Stimulated activated memory B cell treated with anti-CD40 and anti-IgM and Interleukin-4, amounts not matched to agents 10 μg/mL and 1 μg/mL and 100 μg/mL, for 72 hours (primary cell): ENCODE measurements at regions not wholly inside any gene's neighbourhood (a gene's known extent, or its start where the extent isn't known, plus 50 kb on each side); places are given as distances from the start of the nearest gene placed in this dataset.

Experiments used
- ATAC-seq: fragments of 150-1000 bp; cut with Tn5 transposase; 2 replicates; pipeline ENCODE4 v1.10.0; 2021
- H3K27ac Mint-ChIP-seq: one replicate; pipeline ENCODE4 v1.8.0; 2022; ENCODE audit warnings: mild to moderate bottlenecking, mixed read lengths
- H3K27me3 Mint-ChIP-seq: one replicate; pipeline ENCODE4 v1.8.0; 2022; ENCODE audit warnings: mixed read lengths
- H3K36me3 Mint-ChIP-seq: one replicate; pipeline ENCODE4 v1.8.0; 2022; ENCODE audit warnings: mixed read lengths
- H3K4me1 Mint-ChIP-seq: one replicate; pipeline ENCODE4 v1.8.0; 2022; ENCODE audit warnings: mixed read lengths
- H3K4me3 Mint-ChIP-seq: one replicate; pipeline ENCODE4 v1.8.0; 2022; ENCODE audit warnings: mild to moderate bottlenecking, moderate library complexity, mixed read lengths
- H3K9me3 Mint-ChIP-seq: one replicate; pipeline ENCODE4 v1.8.0; 2022; ENCODE audit warnings: mixed read lengths

DNA sequence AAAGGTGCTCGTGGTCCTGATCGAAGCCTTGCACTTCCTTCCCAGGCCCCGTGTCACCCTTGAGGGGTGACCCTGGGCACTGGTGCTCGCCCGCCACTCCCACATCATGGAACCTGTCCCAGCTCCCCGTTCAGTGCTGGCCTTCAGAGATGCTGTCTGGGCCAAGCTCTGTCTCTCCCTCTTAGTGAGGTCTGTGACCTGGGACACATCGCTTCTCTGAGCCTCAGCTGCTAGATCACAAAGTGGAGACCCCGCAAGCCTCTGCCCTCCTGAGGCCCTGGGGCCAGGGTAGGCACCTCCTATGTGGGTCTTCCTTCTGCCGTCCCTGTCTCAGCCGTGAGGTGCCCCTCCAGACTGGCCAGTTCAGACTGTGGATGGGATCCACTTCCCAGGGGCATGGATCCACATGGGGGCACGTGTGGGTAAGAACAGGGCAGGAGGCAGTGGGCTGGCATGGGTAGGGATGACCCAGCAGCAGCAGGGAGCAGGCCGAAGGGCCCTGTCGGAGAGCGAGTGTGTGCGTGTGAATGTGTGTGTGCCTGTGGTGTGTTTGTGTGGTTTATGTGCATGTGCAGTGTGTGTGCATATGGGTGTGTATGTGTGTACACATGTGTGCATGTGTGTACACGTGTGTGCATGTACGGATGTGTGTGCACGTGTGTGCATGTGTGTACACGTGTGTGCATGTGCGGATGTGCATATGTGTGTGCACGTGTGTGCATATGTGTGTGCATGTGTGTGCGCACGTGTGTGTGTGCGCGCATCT is 1073.7 kb downstream of the BRD1 start:
- Mint-ChIP-seq H3K4me3 (no peak overlapping the region), H3K4me1 (no peaks in the 10 kb centered on the region), H3K27me3 (peaks cover 21% of the 10 kb centered on the region), H3K36me3 (no peaks in the 10 kb centered on the region), H3K27ac (no peak overlapping the region), H3K9me3 (no peaks in the 10 kb centered on the region)
- ATAC-seq: no peak

DNA sequence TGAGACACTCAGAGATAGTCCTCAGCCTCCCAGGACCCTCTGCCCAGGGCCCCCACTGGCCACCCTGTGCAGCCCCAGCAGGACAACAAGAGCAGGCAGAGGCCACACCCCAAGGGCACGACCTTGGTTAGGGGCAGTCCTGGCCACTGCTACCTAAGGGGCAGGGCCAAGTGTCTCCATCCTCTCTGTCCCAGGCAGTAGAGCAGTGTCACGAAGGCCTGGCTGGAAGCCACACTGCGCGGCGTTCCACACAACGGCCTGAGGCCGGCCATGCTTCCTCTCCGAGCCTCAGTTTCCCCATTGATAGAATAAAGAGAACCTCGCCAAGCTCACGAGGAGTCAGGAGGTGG is 1074.3 kb downstream of the BRD1 start:
- H3K36me3 Mint-ChIP-seq: no peaks in the 10 kb centered on the region
- no peaks in the 10 kb centered on the region for H3K9me3 Mint-ChIP-seq
- peaks cover 21% of the 10 kb centered on the region for H3K27me3 Mint-ChIP-seq
- no peak for ATAC-seq
- no peak overlapping the region for H3K4me3 Mint-ChIP-seq
- no peak overlapping the region for H3K27ac Mint-ChIP-seq
- no peaks in the 10 kb centered on the region for H3K4me1 Mint-ChIP-seq

DNA sequence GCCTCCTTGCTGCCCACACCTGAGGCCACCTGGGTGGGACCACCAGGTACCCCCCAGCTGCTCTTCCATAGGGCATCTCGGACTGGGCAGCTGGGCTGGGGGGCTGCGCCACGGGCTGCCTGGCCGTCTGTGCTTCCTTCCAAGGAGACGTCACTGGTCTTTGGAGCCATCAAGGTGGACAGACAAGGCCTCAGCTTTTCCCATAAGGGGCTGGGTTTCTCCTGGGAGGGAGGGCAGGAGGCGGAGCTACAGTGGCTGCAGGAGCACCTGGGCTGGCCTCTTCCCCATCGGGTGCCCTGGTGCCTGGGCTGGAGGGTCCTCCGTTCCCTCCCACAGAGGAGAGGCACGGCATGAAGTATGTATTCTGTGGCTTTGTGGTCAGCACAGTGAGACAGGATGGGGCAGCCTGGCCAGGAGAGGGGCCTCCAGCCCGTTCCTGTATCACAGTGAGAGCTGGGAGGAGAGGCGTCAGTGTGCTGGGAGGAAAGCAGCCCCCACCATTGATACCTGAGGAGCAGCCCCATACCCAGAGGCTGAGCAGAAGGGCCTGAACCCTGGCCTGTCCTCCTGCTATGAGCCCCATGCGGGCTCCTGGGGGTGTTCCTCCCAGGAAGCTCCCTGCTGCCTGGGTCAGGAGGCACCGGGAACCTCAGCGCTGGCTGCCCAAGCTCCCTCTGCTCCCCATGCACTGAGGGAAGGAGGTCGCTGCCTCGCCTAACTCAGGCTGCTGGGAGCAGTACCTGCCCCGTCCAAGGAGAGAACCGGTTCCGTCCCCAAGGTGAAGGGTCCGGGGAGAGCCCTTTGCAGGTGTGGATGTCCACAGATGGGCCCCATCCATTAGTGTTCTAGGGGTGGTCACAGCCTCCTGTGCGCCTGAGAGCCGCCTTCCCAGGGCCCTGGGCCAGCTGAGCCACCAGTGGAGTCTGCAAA is 1075.0 kb downstream of the BRD1 start:
- H3K27ac Mint-ChIP-seq: no peak overlapping the region
- no peaks in the 10 kb centered on the region for H3K4me1 Mint-ChIP-seq
- no peaks in the 10 kb centered on the region for H3K9me3 Mint-ChIP-seq
- H3K4me3 Mint-ChIP-seq: no peak overlapping the region
- H3K27me3 Mint-ChIP-seq: peaks cover 21% of the 10 kb centered on the region
- no peak for ATAC-seq
- H3K36me3 Mint-ChIP-seq: no peaks in the 10 kb centered on the region

DNA sequence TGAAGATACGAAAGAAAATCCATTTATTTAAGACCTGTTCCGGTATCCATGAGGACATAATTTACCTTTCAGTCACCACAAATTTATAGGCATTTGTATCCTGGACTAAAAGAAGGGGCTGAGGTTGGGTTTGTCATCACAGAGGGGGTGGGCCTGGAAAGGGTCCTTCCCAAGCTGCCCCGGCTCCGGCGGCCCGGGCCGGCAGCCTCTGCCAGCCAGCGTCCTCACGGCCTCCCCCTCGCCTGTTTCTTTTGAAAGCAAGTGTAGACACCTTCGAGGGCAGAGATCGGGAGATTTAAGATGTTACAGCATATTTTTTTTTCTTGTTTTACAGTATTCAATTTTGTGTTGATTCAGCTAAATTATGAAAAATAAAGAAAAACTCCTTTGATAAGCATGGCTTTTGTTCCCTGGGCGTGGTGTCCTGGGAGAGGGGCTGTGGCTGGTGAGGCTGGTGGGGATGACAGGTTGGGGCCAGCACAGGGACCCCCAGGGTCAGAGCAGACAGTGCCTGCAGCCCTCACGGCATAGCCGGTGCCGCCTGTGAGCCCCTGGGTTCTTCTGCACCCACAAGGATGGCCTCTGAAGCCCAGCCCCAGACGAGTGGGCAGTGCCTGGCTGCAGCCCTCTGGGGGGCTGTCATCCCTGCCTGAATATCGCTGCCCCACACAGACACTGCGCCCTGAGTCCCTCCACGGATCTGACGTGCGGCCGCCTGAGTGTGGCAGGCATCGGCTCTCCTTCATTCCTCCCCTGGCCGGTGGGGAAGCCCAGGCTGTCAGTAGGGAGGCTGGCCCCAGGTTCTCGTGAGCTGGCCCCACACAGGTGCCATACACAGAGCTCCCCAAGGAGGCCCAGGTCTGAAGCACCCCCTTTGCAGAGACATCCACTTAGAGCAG is 1075.9 kb downstream of the BRD1 start:
- H3K27ac Mint-ChIP-seq: no peak overlapping the region
- no peaks in the 10 kb centered on the region for H3K36me3 Mint-ChIP-seq
- H3K9me3 Mint-ChIP-seq: no peaks in the 10 kb centered on the region
- peaks cover 19% of the 10 kb centered on the region for H3K27me3 Mint-ChIP-seq
- H3K4me3 Mint-ChIP-seq: no peak overlapping the region
- H3K4me1 Mint-ChIP-seq: no peaks in the 10 kb centered on the region
- ATAC-seq: no peak

DNA sequence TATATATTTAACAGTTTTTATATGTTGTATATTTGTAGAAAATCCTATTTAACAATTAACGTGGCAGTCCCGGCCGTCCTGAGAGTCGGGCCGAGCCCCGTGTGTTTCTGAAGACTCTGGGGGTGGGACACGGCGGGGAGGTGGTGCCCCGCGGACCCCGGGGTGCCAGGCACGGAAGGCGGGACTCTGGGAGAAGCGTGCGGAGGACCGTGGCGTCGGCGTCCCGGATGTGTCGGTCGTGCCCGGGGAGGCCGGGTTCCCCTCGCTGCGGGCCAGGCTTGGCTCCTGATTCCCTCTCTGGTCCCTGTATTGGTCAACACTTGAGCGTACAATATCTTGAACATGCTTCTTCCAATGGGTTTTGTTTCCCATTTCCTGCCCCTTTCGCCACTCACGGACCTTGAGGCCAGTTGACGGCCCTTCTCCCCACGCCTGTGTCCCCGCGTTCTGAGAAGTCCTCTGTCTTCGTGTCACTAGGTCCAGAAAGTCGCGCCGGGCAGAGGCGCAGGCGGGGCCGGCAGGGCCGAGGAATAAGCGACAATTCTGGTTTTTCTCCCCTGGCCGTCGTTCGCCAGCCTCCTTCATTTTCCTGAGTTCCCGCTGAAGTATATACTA is 1076.7 kb downstream of the BRD1 start:
- H3K4me1 Mint-ChIP-seq: no peaks in the 10 kb centered on the region
- no peak overlapping the region for H3K4me3 Mint-ChIP-seq
- H3K36me3 Mint-ChIP-seq: no peaks in the 10 kb centered on the region
- peaks cover 10% of the 10 kb centered on the region for H3K27me3 Mint-ChIP-seq
- no peak overlapping the region for H3K27ac Mint-ChIP-seq
- ATAC-seq: no peak
- no peaks in the 10 kb centered on the region for H3K9me3 Mint-ChIP-seq

DNA sequence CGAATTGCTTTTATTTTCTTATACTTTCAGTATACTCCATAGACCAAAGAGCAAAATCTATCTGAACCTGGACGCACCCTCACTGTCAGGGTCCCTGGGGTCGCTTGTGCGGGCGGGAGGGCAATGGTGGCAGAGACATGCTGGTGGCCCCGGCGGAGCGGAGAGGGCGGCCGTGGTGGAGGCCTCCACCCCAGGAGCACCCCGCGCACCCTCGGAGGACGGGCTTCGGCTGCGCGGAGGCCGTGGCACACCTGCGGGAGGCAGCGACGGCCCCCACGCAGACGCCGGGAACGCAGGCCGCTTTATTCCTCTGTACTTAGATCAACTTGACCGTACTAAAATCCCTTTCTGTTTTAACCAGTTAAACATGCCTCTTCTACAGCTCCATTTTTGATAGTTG is 1077.4 kb downstream of the BRD1 start:
- Mint-ChIP-seq H3K27ac (no peak overlapping the region), H3K27me3 (peaks cover 6% of the 10 kb centered on the region), H3K4me1 (no peaks in the 10 kb centered on the region), H3K36me3 (no peaks in the 10 kb centered on the region), H3K9me3 (no peaks in the 10 kb centered on the region), H3K4me3 (no peak overlapping the region)
- ATAC-seq: no peak

DNA sequence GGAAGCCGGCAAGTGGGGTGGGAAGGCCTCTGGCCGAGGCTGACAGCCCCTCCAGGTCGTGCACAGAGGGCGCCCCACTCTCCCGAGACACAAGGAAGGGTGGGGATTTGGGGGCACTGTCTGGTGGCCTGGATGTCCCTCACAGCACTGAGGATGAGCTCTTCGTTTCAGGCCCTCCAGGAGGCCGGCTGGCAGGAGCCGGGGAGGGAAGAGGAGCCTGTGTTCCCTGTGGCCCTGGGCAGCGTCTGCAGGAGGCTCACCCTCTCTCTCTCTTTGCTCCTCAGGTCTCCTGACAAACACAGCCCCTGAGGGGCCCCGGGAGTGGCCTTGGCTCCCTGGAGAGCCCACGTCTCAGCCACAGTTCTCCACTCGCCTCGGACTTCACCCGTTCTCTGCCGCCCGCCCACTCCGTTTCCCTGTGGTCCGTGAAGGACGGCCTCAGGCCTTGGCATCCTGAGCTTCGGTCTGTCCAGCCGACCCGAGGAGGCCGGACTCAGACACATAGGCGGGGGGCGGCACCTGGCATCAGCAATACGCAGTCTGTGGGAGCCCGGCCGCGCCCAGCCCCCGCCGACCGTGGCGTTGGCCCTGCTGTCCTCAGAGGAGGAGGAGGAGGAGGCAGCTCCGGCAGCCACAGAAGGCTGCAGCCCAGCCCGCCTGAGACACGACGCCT is 1078.0 kb downstream of the BRD1 start:
- no peaks in the 10 kb centered on the region for H3K4me1 Mint-ChIP-seq
- no peaks in the 10 kb centered on the region for H3K9me3 Mint-ChIP-seq
- no peaks in the 10 kb centered on the region for H3K36me3 Mint-ChIP-seq
- no peak overlapping the region for H3K4me3 Mint-ChIP-seq
- H3K27me3 Mint-ChIP-seq: no peaks in the 10 kb centered on the region
- no peak for ATAC-seq
- H3K27ac Mint-ChIP-seq: no peak overlapping the region

DNA sequence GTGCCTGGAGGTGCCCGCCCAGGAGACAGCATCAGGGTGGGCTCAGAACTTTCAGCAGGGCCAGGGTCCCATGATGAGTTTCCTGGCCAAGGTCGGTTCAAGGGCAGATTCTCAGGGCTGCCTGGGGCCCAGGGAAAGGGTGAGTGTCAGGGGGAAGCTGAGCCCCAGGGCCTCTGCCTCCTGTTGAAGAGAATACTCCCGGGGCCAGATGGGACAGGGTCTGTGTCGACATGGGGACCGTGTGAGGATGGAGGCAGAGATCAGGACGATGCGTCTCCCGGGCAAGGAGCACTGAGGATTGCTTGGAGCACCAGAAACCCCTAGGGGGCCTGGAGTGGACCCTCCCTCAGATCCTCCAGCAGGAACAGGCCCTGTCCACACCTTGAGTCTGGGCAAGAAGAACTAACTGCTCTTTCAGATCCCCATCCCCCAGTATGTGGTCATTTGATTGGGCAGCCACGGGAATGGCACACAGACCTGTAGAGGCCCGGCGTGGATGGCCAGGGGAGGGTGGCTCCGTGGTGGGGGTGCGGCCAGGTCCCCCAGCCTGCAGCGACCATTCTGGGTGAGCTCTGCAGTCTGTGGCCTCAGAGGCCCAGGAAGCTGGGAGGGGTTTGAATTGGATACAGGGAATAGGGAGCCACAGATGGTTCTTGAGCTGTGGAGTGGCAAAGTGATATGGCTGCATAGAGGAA is 1078.7 kb downstream of the BRD1 start:
- no peaks in the 10 kb centered on the region for H3K36me3 Mint-ChIP-seq
- no peaks in the 10 kb centered on the region for H3K9me3 Mint-ChIP-seq
- no peaks in the 10 kb centered on the region for H3K4me1 Mint-ChIP-seq
- no peak for ATAC-seq
- no peaks in the 10 kb centered on the region for H3K27me3 Mint-ChIP-seq
- H3K4me3 Mint-ChIP-seq: no peak overlapping the region
- H3K27ac Mint-ChIP-seq: no peak overlapping the region

DNA sequence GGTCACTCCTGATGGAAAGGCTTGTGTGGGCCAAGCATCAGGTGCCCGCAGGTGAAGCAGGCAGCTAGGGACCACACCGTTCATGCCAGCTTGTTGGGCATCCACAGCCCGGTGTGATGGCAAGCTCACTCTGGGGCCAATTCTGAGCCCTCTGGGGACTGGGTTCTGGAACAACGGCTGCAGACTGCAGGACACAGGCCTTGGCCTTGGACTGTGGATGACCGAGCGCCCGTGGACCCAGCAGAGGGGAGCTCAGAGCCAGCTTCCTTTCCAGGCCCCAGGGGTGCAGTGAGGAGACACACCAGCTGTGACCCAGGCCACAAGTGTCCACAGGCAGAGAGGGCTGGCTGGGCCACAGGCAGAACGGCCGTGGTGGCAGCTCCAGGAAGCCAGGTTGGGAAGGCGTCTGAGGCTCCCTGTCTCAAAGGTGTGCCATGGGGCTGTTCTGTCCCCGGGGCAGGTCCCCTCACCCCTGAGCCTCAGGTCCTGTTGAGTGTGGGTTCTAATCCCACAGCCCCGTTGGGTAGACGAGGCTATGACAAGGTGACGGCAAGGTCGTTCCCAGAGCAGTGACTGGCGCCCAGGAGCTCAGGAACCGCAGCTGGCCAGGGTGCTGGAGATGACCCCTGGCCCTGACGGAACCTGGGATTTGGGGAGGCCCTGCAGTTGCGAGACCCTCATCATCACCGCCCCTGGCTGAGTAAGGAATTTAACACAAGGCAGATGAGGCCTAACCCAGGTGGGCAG is 1079.4 kb downstream of the BRD1 start:
- Mint-ChIP-seq H3K27ac (no peak overlapping the region), H3K4me3 (no peak overlapping the region), H3K27me3 (no peaks in the 10 kb centered on the region), H3K4me1 (no peaks in the 10 kb centered on the region), H3K36me3 (no peaks in the 10 kb centered on the region), H3K9me3 (no peaks in the 10 kb centered on the region)
- ATAC-seq: no peak

DNA sequence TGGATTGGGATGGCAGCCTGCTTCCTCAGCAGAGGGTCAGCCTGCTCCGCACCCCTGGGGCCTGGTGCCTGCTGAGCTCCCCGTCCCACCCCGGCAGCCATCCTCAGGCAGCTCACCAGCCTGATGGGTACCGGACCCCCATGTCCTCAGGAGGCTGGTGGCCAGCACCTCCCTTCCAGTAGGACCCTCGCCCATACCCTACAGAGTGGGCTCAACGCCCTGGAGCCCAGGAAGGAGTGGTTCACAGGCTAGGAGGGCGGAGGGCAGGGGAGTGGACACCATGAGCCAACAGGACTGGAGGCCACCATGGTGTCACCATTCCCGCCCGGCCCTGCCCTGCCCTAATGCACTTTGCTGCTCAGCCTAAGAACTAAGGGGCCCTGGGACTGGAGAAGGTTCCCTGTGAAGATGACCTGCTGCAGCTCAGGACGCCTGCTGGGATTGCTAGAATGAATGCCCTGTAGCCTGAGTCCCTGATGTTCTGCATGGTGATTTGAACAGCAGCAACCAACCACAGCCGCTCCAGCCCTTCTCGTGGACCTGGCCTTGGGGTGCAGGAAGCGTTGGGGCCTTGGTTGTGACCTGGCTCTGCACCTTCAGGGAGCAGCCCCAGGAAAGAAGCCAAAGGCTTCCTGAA is 1080.8 kb downstream of the BRD1 start:
- H3K9me3 Mint-ChIP-seq: no peaks in the 10 kb centered on the region
- H3K27ac Mint-ChIP-seq: no peak overlapping the region
- no peaks in the 10 kb centered on the region for H3K27me3 Mint-ChIP-seq
- H3K4me3 Mint-ChIP-seq: no peak overlapping the region
- no peaks in the 10 kb centered on the region for H3K36me3 Mint-ChIP-seq
- no peak for ATAC-seq
- no peaks in the 10 kb centered on the region for H3K4me1 Mint-ChIP-seq

DNA sequence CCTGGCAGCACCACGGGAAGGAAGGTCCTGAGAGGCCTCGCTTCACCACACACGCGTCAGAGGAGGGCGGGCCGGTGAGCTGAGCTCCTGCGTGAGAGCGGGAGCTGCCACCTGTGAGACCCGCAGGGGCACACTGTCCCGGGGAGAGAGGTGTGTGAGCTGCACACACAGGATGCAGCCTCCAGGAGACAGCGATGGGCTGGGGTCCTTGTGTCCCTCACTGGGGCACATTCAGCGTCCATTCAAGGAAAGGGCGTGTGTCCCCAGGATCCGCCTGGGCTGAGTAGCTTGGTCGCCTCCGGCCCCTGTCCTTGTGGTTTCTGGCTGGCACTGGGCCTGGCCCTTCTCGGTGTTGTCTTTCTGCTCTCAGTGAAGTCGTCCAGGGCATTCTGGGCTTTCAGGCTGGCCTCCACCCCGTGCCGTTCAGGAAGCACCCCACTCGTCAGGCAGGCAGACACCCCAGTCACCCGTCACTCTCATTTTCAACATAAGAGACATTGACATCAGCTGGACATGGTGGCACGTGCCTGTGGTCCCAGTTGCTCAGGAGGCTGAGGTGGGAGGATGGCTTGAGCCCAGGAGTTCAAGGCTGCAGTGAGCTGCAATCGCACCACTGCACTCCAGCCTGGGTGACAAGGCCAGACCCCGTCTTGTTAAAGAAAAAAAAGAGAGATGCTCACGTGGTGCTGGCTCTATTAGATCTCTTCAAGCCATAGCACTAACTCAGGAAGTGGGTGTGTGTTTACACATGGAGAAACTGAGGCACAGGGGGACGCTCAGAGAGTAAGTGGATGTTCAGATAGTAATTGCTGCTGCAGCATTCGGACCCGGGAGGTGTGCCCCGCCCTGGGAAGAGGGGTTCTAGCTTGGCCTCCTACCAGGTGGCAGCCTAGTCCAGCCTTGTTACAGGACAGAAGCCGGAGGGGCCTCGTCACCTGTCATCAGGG is 1081.6 kb downstream of the BRD1 start:
- H3K9me3 Mint-ChIP-seq: no peaks in the 10 kb centered on the region
- ATAC-seq: no peak
- no peak overlapping the region for H3K27ac Mint-ChIP-seq
- no peak overlapping the region for H3K4me3 Mint-ChIP-seq
- no peaks in the 10 kb centered on the region for H3K27me3 Mint-ChIP-seq
- H3K36me3 Mint-ChIP-seq: no peaks in the 10 kb centered on the region
- H3K4me1 Mint-ChIP-seq: no peaks in the 10 kb centered on the region
